ENCODE measurements at regions not wholly inside any gene's neighbourhood (a gene's known extent, or its start where the extent isn't known, plus 50 kb on each side); places are given as distances from the start of the nearest gene placed in this dataset.

GRCh38 chr10:7474388-7474787, 63.6 kb upstream of the SFMBT2 start:
- TF ChIP-seq CTCF (tag by site-specific recombination; IDR thresholded peaks at IDR 0.05) (no peak), ZNF274 (IDR thresholded peaks at IDR 0.05; ENCODE audit: low read length) (no peak), ZNF274 (tag by site-specific recombination; IDR thresholded peaks at IDR 0.05; ENCODE audit: borderline replicate concordance) (no peak), ZSCAN4 (tag by site-specific recombination; IDR thresholded peaks at IDR 0.05) (no peak), ZNF404 (tag by site-specific recombination; IDR thresholded peaks at IDR 0.05) (no peak), HIC1 (tag by site-specific recombination; IDR thresholded peaks at IDR 0.05) (no peak), ZNF561 (tag by site-specific recombination; IDR thresholded peaks at IDR 0.05; ENCODE audit: borderline replicate concordance) (no peak), GLIS1 (tag by site-specific recombination; IDR thresholded peaks at IDR 0.05) (no peak), ZNF146 (tag by site-specific recombination; IDR thresholded peaks at IDR 0.05) (no peak), ZNF529 (tag by site-specific recombination; IDR thresholded peaks at IDR 0.05; ENCODE audit: insufficient replicate concordance) (no peak), KLF17 (tag by site-specific recombination; IDR thresholded peaks at IDR 0.05) (no peak), ZBTB44 (tag by site-specific recombination; IDR thresholded peaks at IDR 0.05) (no peak), ZNF518A (tag by site-specific recombination; conservative IDR thresholded peaks at IDR 0.05; ENCODE audit: low read depth) (no peak)

Measured in HEK293 (cell line).